ENCODE measurements at regions not wholly inside any gene's neighbourhood (a gene's known extent, or its start where the extent isn't known, plus 50 kb on each side); places are given as distances from the start of the nearest gene placed in this dataset.

- TF ChIP-seq POLR2AphosphoS5 (IDR thresholded peaks at IDR 0.05; ENCODE audit: low read depth): no peak
Observed at GRCh38 chr18:73985855-73986625, 161.6 kb downstream of the FBXO15 start (continued).

GRCh38 chr18:73983970-73984369, 163.7 kb downstream of the FBXO15 start:
- Histone ChIP-seq H3K27me3 (ENCODE audit: insufficient read depth) (no peaks in the 10 kb centered on the region), H4K20me1 (replicated peaks; ENCODE audit: insufficient read depth) (no peaks in the 10 kb centered on the region), H3K4me2 (no peak overlapping the region), H3K79me2 (replicated peaks; ENCODE audit: insufficient read depth) (no peaks in the 10 kb centered on the region), H3K4me3 (no peak overlapping the region), H2AFZ (no peak overlapping the region), H3K27ac (ENCODE audit: low read depth) (no peak overlapping the region), H3K4me1 (ENCODE audit: insufficient read depth) (no peaks in the 10 kb centered on the region), H3K9me2 (ENCODE audit: insufficient read depth) (no peaks in the 10 kb centered on the region), H3F3A (replicated peaks; ENCODE audit: low read depth) (no peaks in the 10 kb centered on the region), H3K36me3 (ENCODE audit: insufficient read depth) (no peaks in the 10 kb centered on the region)
- DNase-seq (ENCODE audit: low spot score) (no peak), ATAC-seq (no peak)
- Mint-ChIP-seq H3K9me3 (peaks cover 17% of the 10 kb centered on the region), H3K4me1 (peaks cover 5% of the 10 kb centered on the region; the same call in 2 of the 3 replicates), H3K27me3 (ENCODE audit: insufficient read depth, low read depth, poor library complexity) (peaks cover 4% of the 10 kb centered on the region), H3K4me3 (no peak overlapping the region), H3K27ac (no peak overlapping the region), H3K36me3 (ENCODE audit: low read depth) (peaks cover 8% of the 10 kb centered on the region; the same call in 1 of the 3 replicates)
- no peak for TF ChIP-seq STAT1 (IDR thresholded peaks at IDR 0.05; ENCODE audit: unreplicated experiment)
- no peak for TF ChIP-seq ETS1 (IDR thresholded peaks at IDR 0.05)
- no peak for TF ChIP-seq EZH2 (IDR thresholded peaks at IDR 0.05; ENCODE audit: low read depth, unreplicated experiment)
- no peak for TF ChIP-seq CREB1 (CRISPR knock-in tag; IDR thresholded peaks at IDR 0.05; ENCODE audit: low read depth)
- TF ChIP-seq ZNF331 (CRISPR knock-in tag; IDR thresholded peaks at IDR 0.05; ENCODE audit: low read depth): no peak
- TF ChIP-seq ZNF462 (CRISPR knock-in tag; IDR thresholded peaks at IDR 0.05): no peak
- TF ChIP-seq ZNF114 (CRISPR knock-in tag; IDR thresholded peaks at IDR 0.05): no peak
- no peak for TF ChIP-seq POLR2AphosphoS5 (IDR thresholded peaks at IDR 0.05; ENCODE audit: low read depth)
- TF ChIP-seq CTCF (conservative IDR thresholded peaks at IDR 0.05; ENCODE audit: low read depth in 2 of 2): no peak
- no peak for TF ChIP-seq EZH2phosphoT487 (IDR thresholded peaks at IDR 0.05; ENCODE audit: unreplicated experiment)
- no peak for TF ChIP-seq JUNB (IDR thresholded peaks at IDR 0.05; ENCODE audit: unreplicated experiment)
- no peak for TF ChIP-seq REST (IDR thresholded peaks at IDR 0.05; ENCODE audit: unreplicated experiment)

Data from GM23338 (cell line).